ENCODE measurements at regions not wholly inside any gene's neighbourhood (a gene's known extent, or its start where the extent isn't known, plus 50 kb on each side); places are given as distances from the start of the nearest gene placed in this dataset.
"Not testable (repeated sequence)": the region's sequence is repeated elsewhere in the genome, so short reads cannot be mapped to it uniquely, and the experiment has no call there.

DNA sequence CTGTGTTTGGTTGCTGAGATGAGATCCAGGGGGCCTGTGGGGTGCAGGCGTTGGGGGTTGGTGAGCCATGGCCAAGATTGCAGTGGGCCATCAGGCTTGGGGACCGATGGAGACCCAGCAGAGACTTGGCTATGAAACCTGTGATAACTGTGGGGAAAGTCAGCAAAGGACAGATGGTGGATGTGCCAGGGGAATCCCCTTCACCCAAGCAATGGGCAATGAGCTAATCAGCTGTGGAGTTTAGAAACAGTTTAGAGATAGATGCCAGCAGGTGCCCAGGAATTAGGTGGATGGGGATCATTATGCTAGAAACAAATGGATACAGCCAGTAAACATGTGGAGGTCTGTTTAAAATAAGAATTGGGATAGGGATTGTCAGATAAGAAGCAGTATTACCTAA, 151.4 kb upstream of the FERD3L start:
- no peak for DNase-seq (ENCODE audit: low read depth)

DNA sequence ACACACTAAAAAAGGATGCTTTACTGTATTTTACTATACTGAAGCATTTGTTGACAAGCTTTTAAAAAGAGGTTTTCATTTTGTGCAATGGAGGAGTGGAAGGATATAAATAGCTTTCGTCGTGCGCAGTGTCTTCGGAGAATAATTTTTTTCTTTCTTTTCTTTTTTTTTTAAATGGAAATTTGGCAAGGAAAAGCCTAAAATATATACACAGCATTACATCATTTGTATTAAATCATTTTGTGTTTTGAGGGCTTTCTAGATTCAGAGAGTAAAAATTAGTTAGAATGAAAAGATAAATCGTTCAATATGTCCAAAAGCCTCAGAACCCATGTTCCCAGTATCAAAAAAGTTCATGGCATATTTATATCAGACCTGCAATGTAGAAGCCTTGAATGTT, 150.2 kb upstream of the FERD3L start:
- DNase-seq (ENCODE audit: low read depth), result no peak

DNA sequence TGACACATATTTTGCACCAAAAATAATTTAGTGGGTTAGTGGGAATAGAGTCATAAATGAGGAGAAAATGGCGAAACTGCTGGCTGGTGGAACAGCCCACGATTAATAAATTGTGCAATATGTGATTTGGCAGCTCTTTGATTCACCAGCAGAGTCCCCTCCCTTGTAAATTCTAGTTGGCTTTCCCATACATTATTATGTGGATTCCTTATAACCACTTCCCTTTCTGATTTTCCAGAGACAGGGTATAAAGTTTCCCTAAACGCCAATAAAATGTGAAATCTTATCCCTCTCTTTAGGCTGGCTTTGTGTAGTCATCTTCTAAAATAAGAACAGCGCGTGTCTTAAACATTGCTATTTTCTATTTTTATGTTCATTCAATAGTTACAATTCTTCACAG, 149.4 kb upstream of the FERD3L start:
- DNase-seq (ENCODE audit: low read depth), result no peak

DNA sequence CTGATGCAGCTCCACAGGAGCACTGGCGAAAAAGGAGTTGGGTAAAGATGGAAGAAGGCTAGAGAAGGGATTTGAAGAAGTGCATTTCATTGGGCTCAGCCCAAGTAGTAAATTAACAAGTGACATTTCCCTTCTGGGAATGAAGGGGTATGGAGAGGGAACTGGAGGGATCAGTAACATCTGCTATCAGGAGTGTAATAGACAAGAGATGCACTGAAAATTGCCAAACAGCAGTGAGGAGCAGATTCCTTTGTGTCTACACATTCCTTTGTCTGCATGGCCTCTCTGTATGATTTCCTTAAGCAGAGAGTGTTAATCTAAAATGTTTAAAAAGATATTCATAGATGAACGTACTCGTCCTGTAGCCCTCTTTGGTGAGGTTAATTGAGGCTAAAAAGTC, 148.2 kb upstream of the FERD3L start:
- no peak for DNase-seq (ENCODE audit: low read depth)

DNA sequence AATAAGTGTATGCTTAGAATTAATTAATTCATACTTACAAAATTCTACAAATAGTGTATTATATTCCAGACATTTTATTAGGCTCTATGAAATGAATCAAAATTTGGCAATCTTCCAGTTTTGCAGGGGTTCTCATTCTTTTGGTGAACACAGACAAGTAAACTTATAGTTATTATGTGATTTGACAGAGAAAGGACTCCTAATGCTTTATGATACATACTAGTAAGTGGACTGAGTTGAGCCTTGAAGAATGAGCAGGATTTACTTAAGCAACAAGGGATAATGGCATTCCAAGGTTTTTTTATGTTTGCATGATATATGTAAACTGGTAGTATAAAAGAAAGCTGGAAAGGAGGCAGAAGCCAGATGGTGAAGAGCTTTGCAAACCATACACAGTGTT, 145.7 kb upstream of the FERD3L start:
- DNase-seq (ENCODE audit: low read depth), result peak; percentile 8

GRCh38 chr7:19290066-19290465, 144.8 kb upstream of the FERD3L start:
- no peak for DNase-seq (ENCODE audit: low read depth)

GRCh38 chr7:19284596-19285300, 139.5 kb upstream of the FERD3L start:
- peak; percentile 70 for DNase-seq (ENCODE audit: low read depth)

- DNase-seq (ENCODE audit: low read depth), result no peak
Observed at GRCh38 chr7:19284136-19284535, 138.9 kb upstream of the FERD3L start.

GRCh38 chr7:19275000-19275399, 129.8 kb upstream of the FERD3L start:
- no peak for DNase-seq (ENCODE audit: low read depth)

DNA sequence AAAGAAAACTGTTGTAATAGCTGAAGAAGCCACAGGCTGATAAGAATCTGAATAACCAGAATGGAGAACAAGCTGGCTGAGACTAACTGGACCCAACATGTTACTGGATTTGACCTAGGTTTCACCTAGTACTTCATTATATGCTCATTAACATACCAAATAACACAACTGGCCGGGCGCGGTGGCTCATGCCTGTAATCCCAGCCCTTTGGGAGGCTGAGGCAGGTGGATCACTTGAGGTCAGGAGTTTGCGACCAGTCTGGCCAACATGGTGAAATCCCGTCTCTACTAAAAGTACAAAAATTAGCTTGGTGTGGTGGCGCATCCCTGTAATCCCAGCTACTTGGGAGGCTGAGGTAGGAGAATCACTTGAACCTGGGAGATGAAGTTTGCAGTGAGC, 127.1 kb upstream of the FERD3L start:
- not testable (repeated sequence) for DNase-seq (ENCODE audit: low read depth)

GRCh38 chr7:19269301-19269700, 124.1 kb upstream of the FERD3L start:
- no peak for DNase-seq (ENCODE audit: low read depth)

GRCh38 chr7:19268737-19269136, 123.5 kb upstream of the FERD3L start:
- no peak for DNase-seq (ENCODE audit: low read depth)

DNA sequence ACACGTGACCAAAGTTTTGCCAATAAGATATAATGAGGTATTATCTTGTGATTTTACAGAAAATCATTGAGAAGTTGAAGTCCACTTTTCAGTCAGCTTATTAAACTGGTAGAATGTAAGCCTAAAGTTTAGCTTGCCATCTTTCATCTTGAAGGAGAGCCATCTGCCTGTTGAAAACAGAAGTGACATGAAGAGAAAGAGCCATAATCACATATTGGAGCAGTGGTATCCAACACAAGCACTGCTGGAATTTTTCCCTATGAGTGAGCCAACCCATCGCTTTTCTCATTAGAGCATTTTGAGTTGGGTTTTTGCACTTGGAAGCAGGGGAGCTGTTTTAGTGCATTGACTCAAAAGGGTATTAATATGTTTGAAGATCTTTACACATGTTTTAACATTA, 117.6 kb upstream of the FERD3L start:
- DNase-seq (ENCODE audit: low read depth), result no peak

- no peak for DNase-seq (ENCODE audit: low read depth)
Observed at GRCh38 chr7:19249281-19249680, 104.1 kb upstream of the FERD3L start.

- peak; percentile 35 for DNase-seq (ENCODE audit: low read depth)
Observed at GRCh38 chr7:19248681-19249080, 103.5 kb upstream of the FERD3L start.

GRCh38 chr7:19248115-19248514, 102.9 kb upstream of the FERD3L start:
- no peak for DNase-seq (ENCODE audit: low read depth)

DNA sequence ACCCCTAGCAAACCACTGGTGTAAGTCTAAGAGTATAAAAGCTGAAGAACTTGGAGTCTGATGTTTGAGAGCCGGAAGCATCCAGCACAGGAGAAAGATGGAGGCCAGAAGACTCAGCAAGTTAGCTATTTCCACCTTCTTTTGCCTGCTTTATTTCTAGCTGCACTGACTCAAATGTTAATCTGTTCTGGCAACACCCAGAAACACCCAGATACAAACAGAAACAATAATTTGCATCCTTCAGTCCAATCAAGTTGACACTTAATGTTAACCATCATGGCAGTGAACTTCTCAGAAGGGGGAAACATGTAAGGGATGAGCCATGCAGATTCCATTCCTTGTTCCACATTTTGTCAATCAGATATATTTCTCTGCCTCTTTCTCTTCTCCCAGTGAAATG, 101.8 kb upstream of the FERD3L start:
- no peak for DNase-seq (ENCODE audit: low read depth)

DNA sequence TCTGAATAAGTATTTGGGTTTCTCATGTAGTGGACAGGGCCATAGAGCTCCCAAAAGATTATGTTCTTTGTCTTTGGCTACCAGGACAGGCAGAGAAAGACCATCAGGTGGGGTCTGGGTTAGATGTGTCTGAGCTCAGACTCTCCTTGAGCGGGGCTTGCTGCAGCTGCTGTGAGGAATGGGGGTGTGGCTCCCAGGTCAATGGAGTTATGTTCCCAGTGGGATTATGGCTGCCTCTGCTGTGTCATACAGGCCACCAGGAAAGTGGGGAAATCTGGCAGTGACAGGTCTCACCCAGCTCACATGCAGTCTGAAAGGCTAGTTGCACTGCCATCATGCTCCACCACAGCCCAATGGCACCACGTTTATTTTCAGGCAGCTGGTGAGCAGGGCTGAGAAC, 97.0 kb upstream of the FERD3L start:
- DNase-seq (ENCODE audit: low read depth), result no peak

GRCh38 chr7:19239951-19240350, 94.7 kb upstream of the FERD3L start:
- DNase-seq (ENCODE audit: low read depth), result no peak

DNA sequence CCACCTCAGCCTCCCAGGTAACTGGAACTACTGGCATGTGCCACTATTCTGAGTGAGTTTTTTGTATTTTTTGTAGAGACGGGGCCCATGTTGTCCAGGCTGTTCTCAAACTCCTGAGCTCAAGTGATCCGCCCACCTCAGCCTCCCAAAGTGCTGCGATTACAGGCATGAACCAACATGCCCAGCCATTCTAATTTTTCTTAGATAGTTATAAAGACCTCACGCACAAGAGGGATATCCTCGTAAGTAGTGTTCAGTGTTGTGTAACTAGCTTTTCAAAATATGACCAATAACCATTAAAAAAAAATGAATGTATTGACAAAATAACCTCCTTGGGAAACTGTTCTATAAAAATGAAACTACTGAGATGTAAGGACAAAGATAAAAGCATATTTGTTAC, 90.5 kb upstream of the FERD3L start:
- no peak for DNase-seq (ENCODE audit: low read depth)

DNA sequence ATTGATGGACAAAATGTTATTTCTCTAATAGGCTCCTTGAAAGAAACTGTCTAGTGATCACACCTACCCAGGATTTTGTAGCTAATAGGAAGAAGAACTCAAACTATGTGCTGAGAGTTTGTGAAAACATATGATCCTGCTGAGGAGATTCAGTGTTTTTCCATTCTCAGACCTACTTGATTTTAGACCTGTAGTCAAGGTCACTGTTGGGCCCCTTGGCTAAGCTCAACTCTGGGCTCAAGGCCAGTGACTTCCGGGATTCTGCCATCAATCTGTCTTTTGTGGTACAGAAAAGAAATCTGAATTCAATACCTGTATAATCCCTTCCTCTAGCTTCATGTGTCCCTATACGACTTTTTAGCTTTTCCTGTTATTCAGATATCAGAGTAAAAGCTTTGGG, 79.7 kb upstream of the FERD3L start:
- no peak for DNase-seq (ENCODE audit: low read depth)

- peak; percentile 57 for DNase-seq (ENCODE audit: low read depth)
Observed at GRCh38 chr7:19215412-19215811, 70.2 kb upstream of the FERD3L start.

DNA sequence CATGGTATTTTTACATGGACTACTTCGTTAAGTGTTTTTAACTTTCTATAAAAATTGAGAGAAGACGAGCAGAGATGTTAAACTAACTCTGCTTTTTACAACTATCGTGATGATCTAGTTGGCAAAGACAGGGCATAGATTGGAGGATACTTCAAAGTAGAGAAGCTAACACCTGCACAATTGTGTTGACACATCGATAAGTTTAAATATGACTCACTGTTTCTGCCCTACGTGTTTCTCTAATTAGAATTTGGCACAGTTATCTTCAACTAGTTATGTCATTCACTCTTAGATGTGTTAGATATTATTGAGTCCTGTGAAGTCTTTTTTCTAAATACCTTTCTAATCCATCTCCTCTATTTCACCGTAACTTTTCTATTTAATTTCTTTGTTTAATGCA, 68.5 kb upstream of the FERD3L start:
- DNase-seq (ENCODE audit: low read depth), result no peak

DNA sequence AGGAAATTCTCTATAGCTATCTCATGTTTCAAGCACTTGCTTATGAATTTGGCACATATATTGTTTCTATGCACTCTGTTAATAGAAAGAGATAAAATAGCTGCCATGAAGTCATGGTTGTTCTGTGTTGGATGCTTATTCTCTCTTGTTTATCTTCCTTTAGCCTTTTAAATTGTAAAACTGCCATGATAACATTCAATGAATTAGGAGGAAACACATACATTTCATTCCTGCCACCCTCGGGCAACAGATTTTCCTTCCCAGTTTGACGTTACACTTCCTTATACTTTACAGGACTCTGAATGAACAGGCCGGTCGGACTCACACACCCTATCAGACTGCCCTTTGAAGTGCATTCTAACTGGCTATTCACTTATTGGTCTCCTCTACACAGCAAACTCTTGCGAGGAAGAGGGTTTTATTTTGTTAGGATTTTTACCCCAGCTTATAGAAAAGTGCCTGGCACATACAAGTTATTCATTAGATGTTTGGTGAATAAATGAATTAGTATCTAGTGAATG, 65.7 kb upstream of the FERD3L start:
- DNase-seq (ENCODE audit: low read depth), result no peak

Data from ELR (cell line).